Neural progenitor cell (in vitro differentiated cells): ENCODE measurements at regions not wholly inside any gene's neighbourhood (a gene's known extent, or its start where the extent isn't known, plus 50 kb on each side); places are given as distances from the start of the nearest gene placed in this dataset.

ENCODE experiments used
- CTCF ChIP-seq: fragments of 200-600 bp; sonication (generic); IDR thresholded peaks from 2 replicates; pipeline ENCODE4 v1.5.1; 2017; ENCODE audit warnings: antibody characterized with exemption, mild to moderate bottlenecking
- EZH2 ChIP-seq: fragments of 200-600 bp; sonication (generic); IDR thresholded peaks from 2 replicates; pipeline ENCODE4 v1.6.1; 2017; ENCODE audit warnings: antibody characterized with exemption, mild to moderate bottlenecking, moderate library complexity
- EZH2phosphoT487 ChIP-seq: fragments of 200-600 bp; sonication (generic); IDR thresholded peaks from 2 replicates; pipeline ENCODE4 v1.6.1; 2017; ENCODE audit warnings: antibody characterized with exemption

GRCh38 chr9:126084696-126085095 lies 241.9 kb upstream of the MVB12B start:
- TF ChIP-seq CTCF (no peak), EZH2 (no peak), EZH2phosphoT487 (no peak)
